Nephron progenitor cell (in vitro differentiated cells): ENCODE measurements at regions not wholly inside any gene's neighbourhood (a gene's known extent, or its start where the extent isn't known, plus 50 kb on each side); places are given as distances from the start of the nearest gene placed in this dataset.

ENCODE experiments used
- DNase-seq: peaks from one replicate; pipeline ENCODE4 v3.0.0; 2021
- H3K27ac Mint-ChIP-seq: 2 replicates; pipeline ENCODE4 v1.8.0; 2021; ENCODE audit warnings: mild to moderate bottlenecking, moderate library complexity, mixed read lengths
- H3K27me3 Mint-ChIP-seq: 2 replicates; pipeline ENCODE4 v1.8.0; 2021; ENCODE audit warnings: mild to moderate bottlenecking, low read depth, mixed read lengths; ENCODE audit not compliant: poor library complexity
- H3K36me3 Mint-ChIP-seq: 2 replicates; pipeline ENCODE4 v1.8.0; 2021; ENCODE audit warnings: low read depth, mixed read lengths
- H3K4me1 Mint-ChIP-seq: 2 replicates; pipeline ENCODE4 v1.8.0; 2021; ENCODE audit warnings: mixed read lengths
- H3K4me3 Mint-ChIP-seq: 2 replicates; pipeline ENCODE4 v1.8.0; 2021; ENCODE audit warnings: mild to moderate bottlenecking, moderate library complexity, mixed read lengths
- H3K9me3 Mint-ChIP-seq: 2 replicates; pipeline ENCODE4 v1.8.0; 2021; ENCODE audit warnings: mild to moderate bottlenecking, moderate library complexity, mixed read lengths
- CTCF ChIP-seq: fragments of 200-600 bp; sonication (generic); IDR thresholded peaks from 2 replicates; pipeline ENCODE4 v1.5.0; 2021; ENCODE audit warnings: antibody characterized with exemption

GRCh38 chr3:31187380-31187779 lies 292.9 kb upstream of the GADL1 start:
- H3K4me3 Mint-ChIP-seq, result no peak overlapping the region
- peaks cover 29% of the 10 kb centered on the region for H3K4me1 Mint-ChIP-seq
- no peak for DNase-seq
- TF ChIP-seq CTCF, result no peak
- no peaks in the 10 kb centered on the region for H3K27me3 Mint-ChIP-seq
- H3K27ac Mint-ChIP-seq, result no peak overlapping the region
- no peaks in the 10 kb centered on the region for H3K9me3 Mint-ChIP-seq
- no peaks in the 10 kb centered on the region for H3K36me3 Mint-ChIP-seq

GRCh38 chr3:31188112-31188511 lies 293.7 kb upstream of the GADL1 start:
- Mint-ChIP-seq H3K27me3 (no peaks in the 10 kb centered on the region), H3K4me3 (no peak overlapping the region), H3K9me3 (no peaks in the 10 kb centered on the region), H3K36me3 (no peaks in the 10 kb centered on the region), H3K27ac (no peak overlapping the region), H3K4me1 (peaks cover 29% of the 10 kb centered on the region)
- no peak for TF ChIP-seq CTCF
- no peak for DNase-seq

DNA sequence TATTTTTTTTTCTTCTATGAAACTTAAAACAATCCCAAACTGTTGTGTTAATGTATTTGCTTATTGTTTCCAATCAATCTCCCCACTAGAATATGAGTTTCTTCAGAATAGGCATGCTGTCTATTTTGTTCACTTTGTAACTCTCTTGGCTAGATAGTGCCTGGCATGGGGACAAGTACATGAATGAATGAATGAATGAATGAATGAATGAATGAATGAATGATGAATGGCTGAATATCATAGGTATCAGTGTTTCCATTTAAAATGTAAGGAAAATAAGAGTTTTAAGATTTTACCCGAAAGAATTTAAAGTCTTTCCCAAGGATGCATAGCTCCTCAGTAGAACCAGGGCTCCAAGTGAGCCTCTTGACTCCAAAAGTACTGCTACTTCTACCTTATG lies 294.9 kb upstream of the GADL1 start:
- peaks cover 21% of the 10 kb centered on the region for H3K4me1 Mint-ChIP-seq
- DNase-seq, result no peak
- no peaks in the 10 kb centered on the region for H3K36me3 Mint-ChIP-seq
- no peaks in the 10 kb centered on the region for H3K27me3 Mint-ChIP-seq
- no peak overlapping the region for H3K4me3 Mint-ChIP-seq
- no peak overlapping the region for H3K27ac Mint-ChIP-seq
- no peak for TF ChIP-seq CTCF
- no peaks in the 10 kb centered on the region for H3K9me3 Mint-ChIP-seq

DNA sequence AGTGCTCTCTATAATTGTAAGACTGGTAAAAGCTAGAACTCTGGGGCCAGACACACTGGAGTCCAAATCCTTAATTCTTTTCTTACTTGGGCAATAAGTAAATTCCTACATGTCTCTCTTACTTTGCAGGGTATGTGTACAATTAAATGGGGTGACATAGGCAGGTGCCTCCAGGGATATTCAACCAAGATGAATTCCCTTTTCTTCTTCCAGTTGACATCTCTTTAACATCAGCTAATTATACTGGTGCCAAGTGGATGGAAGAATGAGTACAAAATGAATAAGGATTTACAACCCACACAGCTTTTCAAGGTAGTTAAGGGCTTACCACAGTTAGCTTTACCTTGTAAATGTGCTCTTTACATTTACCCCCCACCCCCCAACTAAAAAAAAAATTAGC lies 295.5 kb upstream of the GADL1 start:
- DNase-seq, result no peak
- Mint-ChIP-seq H3K9me3 (no peaks in the 10 kb centered on the region), H3K27ac (no peak overlapping the region), H3K27me3 (no peaks in the 10 kb centered on the region), H3K4me1 (peaks cover 16% of the 10 kb centered on the region), H3K4me3 (no peak overlapping the region), H3K36me3 (no peaks in the 10 kb centered on the region)
- TF ChIP-seq CTCF, result no peak

DNA sequence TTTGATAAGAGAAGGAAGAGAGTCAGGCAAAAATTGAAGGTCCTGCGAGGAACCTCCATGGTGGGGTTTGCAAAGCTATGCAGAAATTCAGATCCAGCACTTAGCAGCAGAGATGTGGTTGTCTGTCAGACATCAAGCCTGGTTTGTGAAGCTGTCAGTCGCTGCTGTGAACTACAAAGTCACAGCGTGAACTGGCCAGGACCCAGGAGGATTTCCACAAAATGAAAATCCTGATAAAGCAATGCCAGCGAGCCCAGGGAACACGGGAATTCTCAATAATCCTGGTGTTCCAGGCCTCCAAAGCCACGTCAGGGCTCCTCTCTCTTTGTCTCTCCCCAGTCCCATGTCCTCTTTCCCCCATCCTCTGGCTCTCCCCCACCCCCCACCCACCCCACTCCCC lies 296.9 kb upstream of the GADL1 start:
- Mint-ChIP-seq H3K9me3 (no peaks in the 10 kb centered on the region), H3K4me3 (no peak overlapping the region), H3K27ac (no peak overlapping the region), H3K36me3 (no peaks in the 10 kb centered on the region), H3K4me1 (peaks cover 9% of the 10 kb centered on the region), H3K27me3 (no peaks in the 10 kb centered on the region)
- TF ChIP-seq CTCF, result no peak
- no peak for DNase-seq

DNA sequence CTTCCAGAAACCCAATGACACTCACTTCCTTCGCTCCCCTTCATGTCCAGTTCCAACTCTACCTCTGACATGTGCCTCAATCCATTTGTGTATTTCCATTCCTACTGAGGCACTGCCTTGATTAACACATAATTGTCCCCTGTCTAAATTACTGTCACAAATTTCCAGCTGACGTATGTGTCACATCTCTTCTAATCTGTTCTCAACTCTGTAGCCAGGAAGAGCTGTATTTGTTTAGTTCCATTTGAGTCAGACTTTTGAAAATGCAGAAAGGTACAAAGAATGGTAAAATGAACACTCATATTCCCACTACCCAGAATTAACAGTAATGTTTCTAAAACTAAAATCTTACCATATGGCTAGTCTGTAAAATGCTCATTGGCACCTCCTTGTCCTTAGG lies 299.0 kb upstream of the GADL1 start:
- Mint-ChIP-seq H3K4me3 (no peak overlapping the region), H3K27me3 (no peaks in the 10 kb centered on the region), H3K27ac (no peak overlapping the region), H3K36me3 (no peaks in the 10 kb centered on the region), H3K9me3 (no peaks in the 10 kb centered on the region), H3K4me1 (peaks cover 9% of the 10 kb centered on the region)
- no peak for TF ChIP-seq CTCF
- no peak for DNase-seq
